ENCODE measurements at regions not wholly inside any gene's neighbourhood (a gene's known extent, or its start where the extent isn't known, plus 50 kb on each side); places are given as distances from the start of the nearest gene placed in this dataset.
"Not testable (repeated sequence)": the region's sequence is repeated elsewhere in the genome, so short reads cannot be mapped to it uniquely, and the experiment has no call there.

- DNase-seq (ENCODE audit: low read depth) = no peak
Observed at GRCh38 chr5:131107128-131107527, 57.9 kb downstream of the HINT1 start.

GRCh38 chr5:131104169-131104808 is 60.8 kb downstream of the HINT1 start:
- no peak for DNase-seq (ENCODE audit: low read depth)

- DNase-seq (ENCODE audit: low read depth) = no peak
Observed at GRCh38 chr5:131096774-131097710, 68.0 kb downstream of the HINT1 start.

- DNase-seq (ENCODE audit: low read depth) = not testable (repeated sequence)
Observed at GRCh38 chr5:131095561-131095960, 69.5 kb downstream of the HINT1 start.

GRCh38 chr5:131084436-131084835 is 80.6 kb downstream of the HINT1 start:
- no peak for DNase-seq (ENCODE audit: low read depth)

- no peak for DNase-seq (ENCODE audit: low read depth)
Observed at GRCh38 chr5:131081913-131082488, 83.1 kb downstream of the HINT1 start.

- no peak for DNase-seq (ENCODE audit: low read depth)
Observed at GRCh38 chr5:131081374-131081773, 83.7 kb downstream of the HINT1 start.

- no peak for DNase-seq (ENCODE audit: low read depth)
Observed at GRCh38 chr5:131079232-131079631, 85.8 kb downstream of the HINT1 start.

GRCh38 chr5:131068893-131069643 is 96.0 kb downstream of the HINT1 start:
- no peak for DNase-seq (ENCODE audit: low read depth)

- DNase-seq (ENCODE audit: low read depth) = no peak
Observed at GRCh38 chr5:131068076-131068475, 97.0 kb downstream of the HINT1 start.

GRCh38 chr5:131067636-131068035 is 97.4 kb downstream of the HINT1 start:
- no peak for DNase-seq (ENCODE audit: low read depth)

- DNase-seq (ENCODE audit: low read depth) = no peak
Observed at GRCh38 chr5:131064669-131065371, 100.2 kb downstream of the HINT1 start.

GRCh38 chr5:131042021-131042789 is 122.9 kb downstream of the HINT1 start:
- DNase-seq (ENCODE audit: low read depth) = no peak

GRCh38 chr5:131023498-131023865 is 141.6 kb downstream of the HINT1 start:
- no peak for DNase-seq (ENCODE audit: low read depth)

GRCh38 chr5:131022811-131023497 is 142.1 kb downstream of the HINT1 start:
- no peak for DNase-seq (ENCODE audit: low read depth)

GRCh38 chr5:131021646-131022045 is 143.4 kb downstream of the HINT1 start:
- DNase-seq (ENCODE audit: low read depth) = no peak

GRCh38 chr5:131019601-131020315 is 145.3 kb downstream of the HINT1 start:
- DNase-seq (ENCODE audit: low read depth) = no peak

- no peak for DNase-seq (ENCODE audit: low read depth)
Observed at GRCh38 chr5:131019111-131019510, 145.9 kb downstream of the HINT1 start.

GRCh38 chr5:131008329-131008728 is 156.7 kb downstream of the HINT1 start:
- DNase-seq (ENCODE audit: low read depth) = no peak

All from Daoy (cell line).